Spleen (tissue), 11 donors: ENCODE measurements at regions not wholly inside any gene's neighbourhood (a gene's known extent, or its start where the extent isn't known, plus 50 kb on each side); places are given as distances from the start of the nearest gene placed in this dataset.

ENCODE experiments used
- DNase-seq: peaks from one replicate; pipeline ENCODE4 v3.0.0-alpha.2; 2020
- H3K27ac ChIP-seq, 8 donors: fragments of 200-600 bp; sonication (generic) in 7 of 8; 1 replicate in 4 of 8; 2 replicates in 4 of 8; pipeline versions ENCODE4 v1.5.0 to v1.8.0; 2016 to 2021; ENCODE audit warnings: inconsistent platforms in 4 of 8, mild to moderate bottlenecking in 4 of 8, moderate library complexity in 1 of 8
- H3K27me3 ChIP-seq, 7 donors: fragments of 200-600 bp; sonication (generic) in 6 of 7; replicated peaks in 1 of 7; 1 replicate in 4 of 7; 2 replicates in 3 of 7; pipeline versions ENCODE4 v1.5.0 to v1.8.0; 2016 to 2021; ENCODE audit warnings: inconsistent platforms in 3 of 7, mild to moderate bottlenecking in 1 of 7
- H3K36me3 ChIP-seq, 6 donors: fragments of 200-600 bp; sonication (generic) in 5 of 6; 1 replicate in 4 of 6; 2 replicates in 2 of 6; pipeline versions ENCODE4 v1.5.0 to v1.8.0; 2016 to 2021; ENCODE audit warnings: inconsistent platforms in 2 of 6
- H3K4me1 ChIP-seq, 6 donors: fragments of 200-600 bp; sonication (generic) in 5 of 6; 1 replicate in 3 of 6; 2 replicates in 3 of 6; pipeline versions ENCODE4 v1.5.0 to v1.8.0; 2016 to 2021; ENCODE audit warnings: inconsistent platforms in 3 of 6
- H3K4me3 ChIP-seq, 8 donors: fragments of 200-600 bp; sonication (generic) in 7 of 8; 1 replicate in 4 of 8; 2 replicates in 4 of 8; pipeline versions ENCODE4 v1.5.0 to v1.8.0; 2016 to 2021; ENCODE audit warnings: inconsistent platforms in 4 of 8, mild to moderate bottlenecking in 4 of 8, moderate library complexity in 2 of 8
- H3K9me3 ChIP-seq, 8 donors: fragments of 200-600 bp; sonication (generic) in 7 of 8; 1 replicate in 4 of 8; 2 replicates in 4 of 8; pipeline versions ENCODE4 v1.5.0 to v1.8.0; 2016 to 2021; ENCODE audit warnings: inconsistent platforms in 4 of 8
- POLR2A ChIP-seq, 3 donors: fragments of 450-650 bp; IDR thresholded peaks; one replicate each; pipeline ENCODE4 v1.5.1; 2017; ENCODE audit warnings: antibody characterized with exemption in 3 of 3, mild to moderate bottlenecking in 1 of 3
- POLR2AphosphoS5 ChIP-seq, 3 donors: sonication (generic); formaldehyde crosslinking; IDR thresholded peaks; one replicate each; pipeline ENCODE4 v1.5.1; 2017; ENCODE audit warnings: antibody characterized with exemption in 3 of 3
- WGBS, 5 donors: extraction: QIAGEN DNeasy Blood & Tissue Kit in 3 of 5; methylation state at CpG; one replicate each; pipeline versions ENCODE4 v1.1.5 to v1.1.7; 2013 to 2018; 5-methylcytosine and 5-hydroxymethylcytosine counted together
- intact Hi-C: fragments of 100-400 bp; cut with DNase I; formaldehyde crosslinking; loops from one replicate; pipeline ENCODE4 v1.15.0; 2023; ENCODE audit warnings: low total_unique reads
- TF ChIP-seq, protein P1 (sequence below), 11 experiments: fragments of 200-600 bp in 7 of 11; fragments of 450-650 bp in 4 of 11; sonication (generic) in 4 of 11; IDR thresholded peaks in 8 of 11; conservative IDR thresholded peaks in 3 of 11; 1 replicate in 7 of 11; 2 replicates in 4 of 11; pipeline versions ENCODE4 v1.4.0 to v1.8.0; 2016 to 2021; ENCODE audit warnings: antibody characterized with exemption in 11 of 11, inconsistent platforms in 4 of 11, mild to moderate bottlenecking in 1 of 11
- donor health status: healthy with polysubstance abuse.
- donor health status: DM: no; HTN: no; CAD: no; lungs with moderate emphysema.
- donor health status: DM: no; HTN: no; CAD: no.
- donor health status: Bipolar disorder and iron deficiency.
- donor health status: healthy.
- donor health status: DM: no; HTN: no; CAD: no.
- donor health status: DM: yes; HTN: yes; CAD: no.

DNA sequence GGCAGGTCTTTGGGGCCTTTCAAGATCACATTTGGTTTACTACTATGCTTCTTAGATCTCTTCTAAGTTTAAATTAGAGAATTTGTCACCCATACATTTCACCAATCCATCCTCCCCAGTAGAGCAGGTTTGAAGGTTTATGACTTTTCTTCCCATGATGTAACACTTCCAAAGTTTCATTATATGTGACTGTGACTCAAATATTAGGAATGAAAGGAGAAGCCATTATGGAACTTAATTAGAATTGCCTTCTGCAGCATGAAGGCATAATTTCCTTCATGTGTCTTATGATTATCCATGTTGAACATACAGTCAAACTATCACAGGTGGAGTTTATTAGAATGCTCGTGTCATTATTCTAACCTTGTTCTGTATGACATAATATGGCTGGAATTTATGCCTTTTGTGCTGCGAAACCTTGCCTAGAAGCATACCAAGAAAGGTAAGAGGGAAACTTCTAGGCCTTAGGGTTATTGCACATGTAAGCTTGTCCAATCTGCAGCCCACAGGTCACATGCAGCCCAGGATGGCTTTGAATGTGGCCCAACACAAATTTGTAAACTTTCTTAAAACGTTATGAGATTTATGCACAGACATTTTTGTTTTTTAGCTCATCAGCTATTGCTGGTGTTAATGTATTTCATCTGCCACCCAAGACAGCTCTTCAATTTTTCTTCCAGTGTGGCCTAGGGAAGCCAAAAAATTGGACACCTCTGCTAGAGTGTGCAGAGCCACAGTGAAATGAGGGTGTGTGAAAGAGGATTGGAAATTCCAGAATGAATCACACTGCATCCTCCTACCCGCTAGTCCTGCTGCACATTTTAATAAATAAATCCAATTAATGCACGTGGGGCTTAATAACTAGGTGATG is 133.6 kb downstream of the TMEM26 start:
- intact Hi-C loops = no loop called here
- Histone ChIP-seq H3K36me3 (no peaks in the 10 kb centered on the region), H3K4me3 (no peak overlapping the region), H3K27me3 (no peaks in the 10 kb centered on the region), H3K4me1 (peaks cover 0 to 7% (median 0%) of the 10 kb centered on the region in 6 donors), H3K27ac (no peak overlapping the region), H3K9me3 (peaks cover 0 to 4% (median 0%) of the 10 kb centered on the region in 8 donors)
- WGBS, 5 donors = 87 to 93% (median 89%) methylated on average over 5 of the region's 5 CpGs
- no peak for TF ChIP-seq POLR2AphosphoS5 (IDR thresholded peaks at IDR 0.05)
- TF ChIP-seq, protein P1, sequence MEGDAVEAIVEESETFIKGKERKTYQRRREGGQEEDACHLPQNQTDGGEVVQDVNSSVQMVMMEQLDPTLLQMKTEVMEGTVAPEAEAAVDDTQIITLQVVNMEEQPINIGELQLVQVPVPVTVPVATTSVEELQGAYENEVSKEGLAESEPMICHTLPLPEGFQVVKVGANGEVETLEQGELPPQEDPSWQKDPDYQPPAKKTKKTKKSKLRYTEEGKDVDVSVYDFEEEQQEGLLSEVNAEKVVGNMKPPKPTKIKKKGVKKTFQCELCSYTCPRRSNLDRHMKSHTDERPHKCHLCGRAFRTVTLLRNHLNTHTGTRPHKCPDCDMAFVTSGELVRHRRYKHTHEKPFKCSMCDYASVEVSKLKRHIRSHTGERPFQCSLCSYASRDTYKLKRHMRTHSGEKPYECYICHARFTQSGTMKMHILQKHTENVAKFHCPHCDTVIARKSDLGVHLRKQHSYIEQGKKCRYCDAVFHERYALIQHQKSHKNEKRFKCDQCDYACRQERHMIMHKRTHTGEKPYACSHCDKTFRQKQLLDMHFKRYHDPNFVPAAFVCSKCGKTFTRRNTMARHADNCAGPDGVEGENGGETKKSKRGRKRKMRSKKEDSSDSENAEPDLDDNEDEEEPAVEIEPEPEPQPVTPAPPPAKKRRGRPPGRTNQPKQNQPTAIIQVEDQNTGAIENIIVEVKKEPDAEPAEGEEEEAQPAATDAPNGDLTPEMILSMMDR (IDR thresholded peaks at IDR 0.05 in 8 of 11, conservative IDR thresholded peaks at IDR 0.05 in 3 of 11) = no peak
- TF ChIP-seq POLR2A (IDR thresholded peaks at IDR 0.05) = no peak
- no peak for DNase-seq

- intact Hi-C loops = no loop called here
- TF ChIP-seq, protein P1 (IDR thresholded peaks at IDR 0.05 in 8 of 11, conservative IDR thresholded peaks at IDR 0.05 in 3 of 11) = no peak
- TF ChIP-seq POLR2AphosphoS5 (IDR thresholded peaks at IDR 0.05) = no peak
- TF ChIP-seq POLR2A (IDR thresholded peaks at IDR 0.05) = no peak
- no peak for DNase-seq
- Histone ChIP-seq H3K9me3 (peaks cover 0 to 4% (median 0%) of the 10 kb centered on the region in 8 donors), H3K4me1 (peaks cover 0 to 18% (median 8%) of the 10 kb centered on the region in 6 donors), H3K27ac (peak overlapping the region in 2 of 8 donors; percentile 11 to 21), H3K36me3 (no peaks in the 10 kb centered on the region), H3K27me3 (no peaks in the 10 kb centered on the region), H3K4me3 (no peak overlapping the region)
These were observed 134.8 kb downstream of the TMEM26 start for GRCh38 chr10:61318429-61318828.

DNA sequence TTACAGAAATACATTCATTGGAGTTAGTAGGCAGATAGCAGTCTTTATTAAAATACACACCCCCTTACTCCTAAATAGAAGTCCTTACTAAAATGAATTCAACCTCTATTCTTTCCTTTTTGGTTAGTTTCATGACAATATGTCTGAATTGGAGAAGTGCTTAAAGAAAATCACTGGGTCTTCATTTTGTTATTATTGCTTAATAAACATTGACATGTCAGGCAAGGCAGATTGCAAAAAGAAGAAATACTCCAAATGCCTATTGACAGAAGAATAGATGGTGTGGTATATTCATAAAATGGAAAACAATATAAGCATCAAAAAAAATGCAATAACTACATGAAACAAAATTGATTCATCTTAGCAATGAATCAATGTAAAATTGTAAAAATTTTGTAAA is 135.5 kb downstream of the TMEM26 start:
- intact Hi-C loops = no loop called here
- Histone ChIP-seq H3K4me1 (peaks cover 0 to 25% (median 13%) of the 10 kb centered on the region in 6 donors), H3K9me3 (peaks cover 0 to 4% (median 0%) of the 10 kb centered on the region in 8 donors), H3K27ac (peak overlapping the region in 1 of 8 donors; percentile 12), H3K4me3 (no peak overlapping the region), H3K36me3 (no peaks in the 10 kb centered on the region), H3K27me3 (no peaks in the 10 kb centered on the region)
- TF ChIP-seq POLR2AphosphoS5 (IDR thresholded peaks at IDR 0.05) (no peak), POLR2A (IDR thresholded peaks at IDR 0.05) (no peak)
- TF ChIP-seq, protein P1 (IDR thresholded peaks at IDR 0.05 in 8 of 11, conservative IDR thresholded peaks at IDR 0.05 in 3 of 11) = no peak
- no peak for DNase-seq

DNA sequence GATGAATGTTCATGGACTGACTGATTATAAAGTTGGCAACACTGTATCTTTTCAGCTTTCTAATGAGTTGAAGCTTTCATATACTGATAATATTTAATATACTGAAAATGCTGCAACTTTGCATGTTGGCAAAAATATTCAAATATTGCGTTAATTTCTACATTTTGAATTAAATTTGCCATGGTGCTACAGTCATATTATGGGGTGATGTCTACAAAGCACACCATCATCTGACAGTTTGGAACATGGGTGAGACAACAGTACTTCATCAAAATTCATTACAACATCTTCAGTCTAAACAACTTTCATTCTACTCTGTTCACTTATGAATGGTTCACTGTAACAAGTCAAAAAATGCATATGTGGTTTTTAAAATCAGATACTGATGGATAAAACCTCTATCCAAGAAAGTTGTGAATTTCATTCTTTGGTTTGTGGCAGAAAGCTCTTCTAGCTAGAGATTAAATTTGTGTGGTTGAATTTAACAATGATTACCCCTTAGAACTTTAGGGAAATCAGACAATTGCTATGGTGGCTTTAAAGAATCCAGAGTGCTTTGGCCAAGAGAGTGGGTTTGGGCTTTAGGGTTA is 136.4 kb downstream of the TMEM26 start:
- Histone ChIP-seq H3K9me3 (peaks cover 0 to 4% (median 0%) of the 10 kb centered on the region in 8 donors), H3K27ac (no peak overlapping the region), H3K27me3 (no peaks in the 10 kb centered on the region), H3K36me3 (no peaks in the 10 kb centered on the region), H3K4me3 (no peak overlapping the region), H3K4me1 (peaks cover 0 to 25% (median 13%) of the 10 kb centered on the region in 6 donors)
- no peak for DNase-seq
- intact Hi-C loops = no loop called here
- TF ChIP-seq POLR2A (IDR thresholded peaks at IDR 0.05) = no peak
- TF ChIP-seq POLR2AphosphoS5 (IDR thresholded peaks at IDR 0.05) = no peak
- TF ChIP-seq, protein P1 (IDR thresholded peaks at IDR 0.05 in 8 of 11, conservative IDR thresholded peaks at IDR 0.05 in 3 of 11) = no peak
- 87 to 93% (median 89%) methylated on average over 1 of the region's 1 CpG for WGBS, 5 donors
